H1 (cell line): ENCODE measurements at regions not wholly inside any gene's neighbourhood (a gene's known extent, or its start where the extent isn't known, plus 50 kb on each side); places are given as distances from the start of the nearest gene placed in this dataset.

ENCODE experiments used
- ATF2 ChIP-seq: IDR thresholded peaks from 2 replicates; pipeline ENCODE4 v1.6.1; 2012; ENCODE audit warnings: low read length, inconsistent platforms
- BACH1 ChIP-seq: IDR thresholded peaks from 2 replicates; pipeline ENCODE4 v1.6.1; 2012; ENCODE audit warnings: low read length, improper control_type of control experiment
- BCL11A ChIP-seq, 2 experiments: IDR thresholded peaks; one replicate each; pipeline ENCODE4 v1.6.1; 2011; ENCODE audit warnings: low read depth in 2 of 2, low read length in 2 of 2, mild to moderate bottlenecking in 2 of 2
- BRCA1 ChIP-seq: IDR thresholded peaks from 2 replicates; pipeline ENCODE4 v1.6.1; 2012; ENCODE audit warnings: low read depth, low read length, improper control_type of control experiment
- CBX8 ChIP-seq: fragments of 300-800, 300-1000 bp; sonication (generic); IDR thresholded peaks from 2 replicates; pipeline ENCODE4 v1.7.1; 2016; ENCODE audit warnings: low read depth, low read length, borderline replicate concordance
- FOSL1 ChIP-seq: IDR thresholded peaks from 2 replicates; pipeline ENCODE4 v1.6.1; 2011; ENCODE audit warnings: mild to moderate bottlenecking, low read depth, low read length, moderate library complexity; ENCODE audit not compliant: insufficient read depth
- KDM1A ChIP-seq: fragments of 200-600, 300-600 bp; sonication (generic); IDR thresholded peaks from 2 replicates; pipeline ENCODE4 v1.7.1; 2016; ENCODE audit warnings: mild to moderate bottlenecking, low read length, borderline replicate concordance
- RBBP5 ChIP-seq: IDR thresholded peaks from 2 replicates; pipeline ENCODE4 v1.7.1; 2012; ENCODE audit warnings: low read depth, mild to moderate bottlenecking, inconsistent platforms, low read length, moderate library complexity, borderline replicate concordance

DNA sequence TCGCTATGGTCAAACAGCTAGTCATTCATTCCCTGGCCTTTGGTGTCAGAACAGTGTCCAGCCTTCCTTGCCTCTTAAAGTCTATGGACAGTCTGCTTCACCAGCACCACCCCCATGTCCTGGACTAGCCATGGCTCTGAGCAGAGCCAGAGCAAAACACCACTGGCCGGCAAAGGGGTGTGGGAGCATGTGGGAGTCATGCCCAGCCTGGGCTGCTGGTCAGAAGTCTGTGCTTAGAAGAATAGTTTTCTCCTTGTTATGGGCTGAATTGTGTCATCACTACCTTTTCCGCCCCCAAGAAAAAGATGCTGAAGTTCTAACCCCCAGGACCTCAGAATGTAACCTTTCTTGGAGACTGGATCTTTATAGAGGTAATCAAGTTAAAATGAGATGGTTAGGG is 132.9 kb upstream of the LPP start (continued):
- TF ChIP-seq BCL11A (IDR thresholded peaks at IDR 0.05; ENCODE audit: low read depth in 2 of 2, low read length in 2 of 2): no peak
- TF ChIP-seq CBX8: no peak
- no peak for TF ChIP-seq KDM1A
- TF ChIP-seq RBBP5: no peak
- TF ChIP-seq ATF2: no peak
- no peak for TF ChIP-seq BRCA1
- TF ChIP-seq FOSL1: no peak
- no peak for TF ChIP-seq BACH1
